DOHH2 (cell line): ENCODE measurements at regions not wholly inside any gene's neighbourhood (a gene's known extent, or its start where the extent isn't known, plus 50 kb on each side); places are given as distances from the start of the nearest gene placed in this dataset.
"Not testable (repeated sequence)": the region's sequence is repeated elsewhere in the genome, so short reads cannot be mapped to it uniquely, and the experiment has no call there.

ENCODE experiments used
- H3F3A ChIP-seq: fragments of 200-600 bp; sonication (generic), shearing (Covaris generic); 2 replicates; pipeline ENCODE4 v1.6.0; 2016; ENCODE audit warnings: antibody characterized with exemption, mild to moderate bottlenecking; ENCODE audit not compliant: control insufficient read depth, insufficient read depth
- H3K27ac ChIP-seq: fragments of 200-600 bp; sonication (generic); 2 replicates; pipeline ENCODE4 v1.5.1; 2014; ENCODE audit warnings: low read depth, mild to moderate bottlenecking, low read length, moderate library complexity
- H3K27me3 ChIP-seq: fragments of 200-600 bp; sonication (generic); 2 replicates; pipeline ENCODE4 v1.6.1; 2014; ENCODE audit warnings: mild to moderate bottlenecking, low read length, mixed read lengths; ENCODE audit not compliant: control insufficient read depth
- H3K36me3 ChIP-seq: fragments of 200-600 bp; sonication (generic); 2 replicates; pipeline ENCODE4 v1.6.1; 2014; ENCODE audit warnings: mild to moderate bottlenecking, low read length, moderate library complexity, mixed read lengths; ENCODE audit not compliant: control insufficient read depth
- H3K4me1 ChIP-seq: fragments of 200-600 bp; sonication (generic); 2 replicates; pipeline ENCODE4 v1.6.1; 2014; ENCODE audit warnings: mild to moderate bottlenecking, low read length, mixed read lengths; ENCODE audit not compliant: control insufficient read depth
- H3K4me2 ChIP-seq: fragments of 200-600 bp; sonication (generic); 2 replicates; pipeline ENCODE4 v1.6.0; 2014; ENCODE audit warnings: mild to moderate bottlenecking, low read length, moderate library complexity
- H3K4me3 ChIP-seq: fragments of 200-600 bp; sonication (generic); 2 replicates; pipeline ENCODE4 v1.5.1; 2014; ENCODE audit warnings: mild to moderate bottlenecking, low read length, mixed read lengths
- H3K79me2 ChIP-seq: fragments of 200-600 bp; sonication (generic); 2 replicates; pipeline ENCODE4 v1.6.1; 2014; ENCODE audit warnings: mild to moderate bottlenecking, low read length, mixed read lengths; ENCODE audit not compliant: control insufficient read depth
- H3K9me2 ChIP-seq: fragments of 200-600 bp; sonication (generic); replicated peaks from 2 replicates; pipeline ENCODE4 v1.6.1; 2014; ENCODE audit warnings: mild to moderate bottlenecking, low read length, mixed read lengths; ENCODE audit not compliant: control insufficient read depth
- H3K9me3 ChIP-seq: fragments of 200-600 bp; sonication (generic); 2 replicates; pipeline ENCODE4 v1.6.1; 2014; ENCODE audit warnings: antibody characterized with exemption, low read length, mixed read lengths; ENCODE audit not compliant: control insufficient read depth, insufficient read depth
- H4K20me1 ChIP-seq: fragments of 200-600 bp; sonication (generic); 2 replicates; pipeline ENCODE4 v1.6.0; 2014; ENCODE audit warnings: low read depth, mild to moderate bottlenecking, antibody characterized with exemption, low read length, moderate library complexity; ENCODE audit not compliant: control insufficient read depth, insufficient read depth
- CTCF ChIP-seq: fragments of 200-600 bp; sonication (generic); IDR thresholded peaks from one replicate; pipeline ENCODE4 v1.5.1; 2014; ENCODE audit warnings: antibody characterized with exemption, mild to moderate bottlenecking, low read depth, low read length; ENCODE audit not compliant: poor library complexity, severe bottlenecking
- EZH2phosphoT487 ChIP-seq: fragments of 200-600 bp; sonication (generic); IDR thresholded peaks from 2 replicates; pipeline ENCODE4 v1.6.1; 2017; ENCODE audit warnings: borderline replicate concordance, mild to moderate bottlenecking, antibody characterized with exemption, low read length, moderate library complexity, mixed read lengths

GRCh38 chr4:154152546-154152945 lies 339.1 kb downstream of the DCHS2 start:
- TF ChIP-seq CTCF = no peak
- no peak for TF ChIP-seq EZH2phosphoT487
- no peaks in the 10 kb centered on the region for H3F3A ChIP-seq
- H3K9me3 ChIP-seq = no peaks in the 10 kb centered on the region
- no peaks in the 10 kb centered on the region for H4K20me1 ChIP-seq
- H3K27ac ChIP-seq = no peak overlapping the region
- no peaks in the 10 kb centered on the region for H3K79me2 ChIP-seq
- no peaks in the 10 kb centered on the region for H3K27me3 ChIP-seq
- H3K36me3 ChIP-seq = no peaks in the 10 kb centered on the region
- H3K4me2 ChIP-seq = no peak overlapping the region
- no peaks in the 10 kb centered on the region for H3K4me1 ChIP-seq
- no peak overlapping the region for H3K4me3 ChIP-seq
- no peaks in the 10 kb centered on the region for H3K9me2 ChIP-seq

- H3K36me3 ChIP-seq, H3K79me2 ChIP-seq, H3K4me1 ChIP-seq, H3K27ac ChIP-seq, H3K9me3 ChIP-seq, H3K27me3 ChIP-seq, H4K20me1 ChIP-seq, H3K9me2 ChIP-seq, H3K4me2 ChIP-seq, H3F3A ChIP-seq, H3K4me3 ChIP-seq: not testable (repeated sequence)
Observed at GRCh38 chr4:154149236-154149635, 342.4 kb downstream of the DCHS2 start.

GRCh38 chr4:154143720-154144119 lies 347.9 kb downstream of the DCHS2 start:
- Histone ChIP-seq H3K79me2 (no peaks in the 10 kb centered on the region), H3K27ac (no peak overlapping the region), H3K9me2 (no peaks in the 10 kb centered on the region), H3K36me3 (no peaks in the 10 kb centered on the region), H4K20me1 (no peaks in the 10 kb centered on the region), H3K4me1 (no peaks in the 10 kb centered on the region), H3K27me3 (no peaks in the 10 kb centered on the region), H3K4me3 (no peak overlapping the region), H3K4me2 (no peak overlapping the region), H3K9me3 (no peaks in the 10 kb centered on the region), H3F3A (no peaks in the 10 kb centered on the region)
- no peak for TF ChIP-seq EZH2phosphoT487
- no peak for TF ChIP-seq CTCF

GRCh38 chr4:154142664-154143063 lies 348.9 kb downstream of the DCHS2 start:
- Histone ChIP-seq H3K4me3 (no peak overlapping the region), H3K79me2 (no peaks in the 10 kb centered on the region), H3K27ac (no peak overlapping the region), H3F3A (no peaks in the 10 kb centered on the region), H3K4me2 (no peak overlapping the region), H4K20me1 (no peaks in the 10 kb centered on the region), H3K4me1 (no peaks in the 10 kb centered on the region), H3K36me3 (no peaks in the 10 kb centered on the region), H3K9me3 (no peaks in the 10 kb centered on the region), H3K9me2 (no peaks in the 10 kb centered on the region), H3K27me3 (no peaks in the 10 kb centered on the region)
- TF ChIP-seq CTCF (no peak), EZH2phosphoT487 (no peak)
